Neural cell (in vitro differentiated cells): ENCODE measurements at regions not wholly inside any gene's neighbourhood (a gene's known extent, or its start where the extent isn't known, plus 50 kb on each side); places are given as distances from the start of the nearest gene placed in this dataset.

Experiments
- EP300 ChIP-seq: fragments of 450-650 bp; conservative IDR thresholded peaks from 2 replicates; pipeline ENCODE4 v1.6.1; 2014; ENCODE audit warnings: antibody characterized with exemption, mild to moderate bottlenecking, moderate library complexity; ENCODE audit not compliant: poor library complexity, severe bottlenecking
- EZH2 ChIP-seq: fragments of 200-600, 300-800 bp; shearing (Covaris generic), sonication (generic); IDR thresholded peaks from 2 replicates; pipeline ENCODE4 v1.6.1; 2014; ENCODE audit warnings: antibody characterized with exemption, low read length, borderline replicate concordance, mild to moderate bottlenecking; ENCODE audit not compliant: insufficient read depth, poor library complexity, severe bottlenecking
- MXI1 ChIP-seq: fragments of 450-650 bp; conservative IDR thresholded peaks from 2 replicates; pipeline ENCODE4 v1.6.1; 2014; ENCODE audit warnings: antibody characterized with exemption, mild to moderate bottlenecking; ENCODE audit not compliant: poor library complexity, severe bottlenecking
- POLR2AphosphoS5 ChIP-seq: IDR thresholded peaks from 2 replicates; pipeline ENCODE4 v1.6.1; 2012
- RAD21 ChIP-seq: fragments of 450-650 bp; conservative IDR thresholded peaks from 2 replicates; pipeline ENCODE4 v1.6.1; 2014; ENCODE audit warnings: antibody characterized with exemption, mild to moderate bottlenecking, moderate library complexity
- SMC3 ChIP-seq: fragments of 450-650 bp; conservative IDR thresholded peaks from 2 replicates; pipeline ENCODE4 v1.6.1; 2014; ENCODE audit warnings: antibody characterized with exemption, mild to moderate bottlenecking, moderate library complexity; ENCODE audit not compliant: poor library complexity
- TAF1 ChIP-seq: IDR thresholded peaks from 2 replicates; pipeline ENCODE4 v1.6.1; 2012; ENCODE audit warnings: low read depth
- TF ChIP-seq, protein P1 (sequence below): fragments of 450-650 bp; IDR thresholded peaks from 2 replicates; pipeline ENCODE4 v1.5.1; 2014; ENCODE audit warnings: antibody characterized with exemption, mild to moderate bottlenecking, moderate library complexity; ENCODE audit not compliant: poor library complexity, severe bottlenecking
- TF ChIP-seq, protein P2 (sequence below): IDR thresholded peaks from 2 replicates; pipeline ENCODE4 v1.6.1; 2012; ENCODE audit warnings: borderline replicate concordance

DNA sequence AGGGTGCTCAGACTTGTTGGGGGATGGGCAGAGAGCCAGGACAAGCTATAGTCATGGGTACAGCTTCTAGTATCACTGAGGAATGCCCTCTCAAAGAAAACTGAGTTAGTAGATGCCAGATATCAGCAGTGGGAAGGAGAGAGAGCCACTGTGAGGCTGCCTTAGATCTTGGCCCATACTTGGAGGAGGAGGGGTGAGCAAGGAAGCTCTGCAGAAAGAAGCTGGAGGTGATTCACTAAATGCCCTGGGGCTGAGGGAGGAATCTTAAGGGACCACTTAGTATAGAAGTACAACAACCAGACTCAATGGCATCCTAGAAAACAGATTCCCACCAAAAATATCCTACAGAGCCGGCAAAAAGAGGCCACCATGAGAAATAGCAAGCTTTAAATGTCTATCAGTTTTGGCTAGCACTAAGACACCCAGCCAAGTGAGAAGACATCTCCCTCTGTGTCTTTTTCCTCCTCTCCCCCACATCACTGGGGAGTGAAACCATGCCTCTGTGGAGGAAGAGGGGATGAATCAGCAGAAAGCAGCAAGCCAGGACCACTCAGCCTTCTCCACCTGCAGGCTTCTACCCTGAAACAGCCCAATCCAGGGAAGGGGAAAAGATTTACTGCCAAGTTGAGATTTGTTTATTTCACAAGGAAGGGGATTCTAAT lies 282.5 kb upstream of the STT3B start:
- TF ChIP-seq, protein P1, sequence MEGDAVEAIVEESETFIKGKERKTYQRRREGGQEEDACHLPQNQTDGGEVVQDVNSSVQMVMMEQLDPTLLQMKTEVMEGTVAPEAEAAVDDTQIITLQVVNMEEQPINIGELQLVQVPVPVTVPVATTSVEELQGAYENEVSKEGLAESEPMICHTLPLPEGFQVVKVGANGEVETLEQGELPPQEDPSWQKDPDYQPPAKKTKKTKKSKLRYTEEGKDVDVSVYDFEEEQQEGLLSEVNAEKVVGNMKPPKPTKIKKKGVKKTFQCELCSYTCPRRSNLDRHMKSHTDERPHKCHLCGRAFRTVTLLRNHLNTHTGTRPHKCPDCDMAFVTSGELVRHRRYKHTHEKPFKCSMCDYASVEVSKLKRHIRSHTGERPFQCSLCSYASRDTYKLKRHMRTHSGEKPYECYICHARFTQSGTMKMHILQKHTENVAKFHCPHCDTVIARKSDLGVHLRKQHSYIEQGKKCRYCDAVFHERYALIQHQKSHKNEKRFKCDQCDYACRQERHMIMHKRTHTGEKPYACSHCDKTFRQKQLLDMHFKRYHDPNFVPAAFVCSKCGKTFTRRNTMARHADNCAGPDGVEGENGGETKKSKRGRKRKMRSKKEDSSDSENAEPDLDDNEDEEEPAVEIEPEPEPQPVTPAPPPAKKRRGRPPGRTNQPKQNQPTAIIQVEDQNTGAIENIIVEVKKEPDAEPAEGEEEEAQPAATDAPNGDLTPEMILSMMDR = no peak
- TF ChIP-seq MXI1 (no peak), SMC3 (no peak), EZH2 (no peak), RAD21 (no peak), POLR2AphosphoS5 (no peak), EP300 (no peak), TAF1 (no peak)
- TF ChIP-seq, protein P2, sequence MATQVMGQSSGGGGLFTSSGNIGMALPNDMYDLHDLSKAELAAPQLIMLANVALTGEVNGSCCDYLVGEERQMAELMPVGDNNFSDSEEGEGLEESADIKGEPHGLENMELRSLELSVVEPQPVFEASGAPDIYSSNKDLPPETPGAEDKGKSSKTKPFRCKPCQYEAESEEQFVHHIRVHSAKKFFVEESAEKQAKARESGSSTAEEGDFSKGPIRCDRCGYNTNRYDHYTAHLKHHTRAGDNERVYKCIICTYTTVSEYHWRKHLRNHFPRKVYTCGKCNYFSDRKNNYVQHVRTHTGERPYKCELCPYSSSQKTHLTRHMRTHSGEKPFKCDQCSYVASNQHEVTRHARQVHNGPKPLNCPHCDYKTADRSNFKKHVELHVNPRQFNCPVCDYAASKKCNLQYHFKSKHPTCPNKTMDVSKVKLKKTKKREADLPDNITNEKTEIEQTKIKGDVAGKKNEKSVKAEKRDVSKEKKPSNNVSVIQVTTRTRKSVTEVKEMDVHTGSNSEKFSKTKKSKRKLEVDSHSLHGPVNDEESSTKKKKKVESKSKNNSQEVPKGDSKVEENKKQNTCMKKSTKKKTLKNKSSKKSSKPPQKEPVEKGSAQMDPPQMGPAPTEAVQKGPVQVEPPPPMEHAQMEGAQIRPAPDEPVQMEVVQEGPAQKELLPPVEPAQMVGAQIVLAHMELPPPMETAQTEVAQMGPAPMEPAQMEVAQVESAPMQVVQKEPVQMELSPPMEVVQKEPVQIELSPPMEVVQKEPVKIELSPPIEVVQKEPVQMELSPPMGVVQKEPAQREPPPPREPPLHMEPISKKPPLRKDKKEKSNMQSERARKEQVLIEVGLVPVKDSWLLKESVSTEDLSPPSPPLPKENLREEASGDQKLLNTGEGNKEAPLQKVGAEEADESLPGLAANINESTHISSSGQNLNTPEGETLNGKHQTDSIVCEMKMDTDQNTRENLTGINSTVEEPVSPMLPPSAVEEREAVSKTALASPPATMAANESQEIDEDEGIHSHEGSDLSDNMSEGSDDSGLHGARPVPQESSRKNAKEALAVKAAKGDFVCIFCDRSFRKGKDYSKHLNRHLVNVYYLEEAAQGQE = no peak
